ENCODE measurements at regions not wholly inside any gene's neighbourhood (a gene's known extent, or its start where the extent isn't known, plus 50 kb on each side); places are given as distances from the start of the nearest gene placed in this dataset.
"Not testable (repeated sequence)": the region's sequence is repeated elsewhere in the genome, so short reads cannot be mapped to it uniquely, and the experiment has no call there.

DNA sequence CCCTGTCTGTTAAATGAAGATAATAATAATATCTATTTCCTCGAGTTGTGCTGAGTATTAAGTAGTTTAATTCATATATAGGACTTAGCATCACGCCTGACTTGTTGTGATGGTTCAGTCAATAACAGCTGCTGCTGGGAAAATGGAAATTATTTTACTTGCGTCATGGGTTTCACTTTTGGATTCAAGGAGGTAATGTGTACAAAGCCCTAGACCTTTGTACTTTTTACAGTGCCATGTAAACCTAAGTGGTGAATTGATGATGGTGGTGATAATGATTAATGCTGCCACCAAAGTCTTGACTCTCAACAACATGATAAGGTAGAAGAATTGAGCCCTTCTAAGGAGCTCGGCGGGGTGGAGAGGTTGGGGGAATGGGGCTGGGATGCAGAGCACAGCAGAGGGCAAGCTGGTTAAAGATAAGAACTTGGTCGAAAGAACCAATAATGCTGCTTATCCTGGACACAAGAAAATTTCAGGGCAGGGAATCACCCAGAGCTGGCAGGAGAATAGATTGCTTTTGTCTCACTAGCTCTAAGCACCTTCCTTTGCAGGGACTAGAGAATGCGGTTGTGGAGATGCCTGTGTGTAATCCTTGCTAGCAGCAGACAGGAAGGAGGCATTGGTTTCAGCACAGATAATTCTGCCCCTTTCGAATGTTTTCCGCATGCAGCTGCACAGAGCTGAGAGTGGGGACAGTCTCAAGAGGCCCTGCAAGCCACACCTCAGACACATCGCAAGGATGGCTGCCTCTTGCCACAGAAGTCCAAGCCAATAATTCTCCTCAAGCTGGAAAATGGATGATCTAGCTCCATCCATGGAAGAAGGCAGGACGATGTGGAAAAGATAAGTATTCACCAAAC lies 187.1 kb downstream of the TMEM114 start:
- Histone ChIP-seq H3K9me3 (ENCODE audit: low read length) (no peaks in the 10 kb centered on the region), H3K4me1 (ENCODE audit: insufficient read depth, low read length, poor library complexity, severe bottlenecking) (no peaks in the 10 kb centered on the region), H3K4me3 (ENCODE audit: low read depth, low read length, poor library complexity, severe bottlenecking) (no peak overlapping the region), H3K4me2 (ENCODE audit: low read length) (no peak overlapping the region), H3K36me3 (ENCODE audit: insufficient read depth, low read length) (no peaks in the 10 kb centered on the region), H3K27ac (ENCODE audit: low read depth, low read length, poor library complexity, severe bottlenecking) (no peak overlapping the region), H3K9me2 (ENCODE audit: insufficient read depth, low read length) (no peaks in the 10 kb centered on the region), H4K20me1 (ENCODE audit: insufficient read depth, low read length) (no peaks in the 10 kb centered on the region), H2AFZ (ENCODE audit: low read length) (no peak overlapping the region), H3K79me2 (ENCODE audit: insufficient read depth, low read depth, low read length) (no peaks in the 10 kb centered on the region)
- no peak for DNase-seq (ENCODE audit: low spot score)
- TF ChIP-seq EZH2phosphoT487 (IDR thresholded peaks at IDR 0.05; ENCODE audit: borderline replicate concordance, low read depth, low read length) (no peak), CTCF (conservative IDR thresholded peaks at IDR 0.05; ENCODE audit: low read length) (no peak)
- intact Hi-C loops (cut with micrococcal nuclease; ENCODE audit: unreplicated experiment), result no loop called here
- no TSS peak for BruUV-seq (replicated peaks)
- ChIA-PET CTCF (ENCODE audit: unreplicated experiment) (no interaction called here), POLR2A (no interaction called here)

DNA sequence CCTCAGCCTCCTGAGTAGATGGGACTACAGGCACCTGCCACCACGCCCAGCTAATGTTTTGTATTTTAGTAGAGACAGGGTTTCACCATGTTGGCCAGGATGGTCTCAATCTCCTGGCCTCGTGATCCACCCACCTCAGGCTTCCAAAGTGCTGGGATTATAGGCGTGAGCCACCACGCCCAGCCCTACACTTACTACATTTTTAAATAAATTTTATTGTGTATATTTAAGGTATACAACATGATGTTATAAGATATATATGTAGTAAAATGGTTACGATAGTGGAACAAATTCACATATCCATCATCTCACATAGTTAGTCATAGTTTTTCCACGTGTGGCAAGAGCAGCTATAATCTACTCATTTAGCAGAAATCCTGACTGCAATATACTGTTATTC lies 189.6 kb downstream of the TMEM114 start:
- H2AFZ ChIP-seq (ENCODE audit: low read length); H3K36me3 ChIP-seq (ENCODE audit: insufficient read depth, low read length); intact Hi-C loops (cut with micrococcal nuclease; ENCODE audit: unreplicated experiment); H3K4me1 ChIP-seq (ENCODE audit: insufficient read depth, low read length, poor library complexity, severe bottlenecking); BruUV-seq (replicated peaks); CTCF ChIA-PET (ENCODE audit: unreplicated experiment); H3K9me2 ChIP-seq (ENCODE audit: insufficient read depth, low read length); H3K27ac ChIP-seq (ENCODE audit: low read depth, low read length, poor library complexity, severe bottlenecking); H4K20me1 ChIP-seq (ENCODE audit: insufficient read depth, low read length); H3K4me2 ChIP-seq (ENCODE audit: low read length); H3K9me3 ChIP-seq (ENCODE audit: low read length); H3K79me2 ChIP-seq (ENCODE audit: insufficient read depth, low read depth, low read length); DNase-seq (ENCODE audit: low spot score); H3K4me3 ChIP-seq (ENCODE audit: low read depth, low read length, poor library complexity, severe bottlenecking); POLR2A ChIA-PET: not testable (repeated sequence)

DNA sequence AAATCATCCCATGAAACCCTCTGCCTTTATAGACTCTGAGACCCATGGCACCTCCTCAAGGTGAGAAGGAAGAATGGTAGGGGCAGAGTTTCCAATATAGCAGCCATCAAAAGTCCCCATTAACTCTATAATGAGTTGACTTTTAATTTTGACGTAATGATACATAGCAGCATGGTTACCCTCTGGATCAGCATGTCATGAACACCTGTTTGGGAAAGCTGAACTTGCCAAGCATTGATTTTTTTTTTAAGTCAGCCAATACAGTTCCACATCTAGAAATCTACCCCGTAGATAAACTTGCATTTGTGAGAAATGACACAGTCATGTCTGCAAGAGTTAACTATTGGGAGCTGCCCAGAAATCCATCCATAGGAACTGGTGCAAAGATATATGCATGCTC lies 191.8 kb downstream of the TMEM114 start:
- Histone ChIP-seq H3K4me2 (ENCODE audit: low read length) (no peak overlapping the region), H3K79me2 (ENCODE audit: insufficient read depth, low read depth, low read length) (no peaks in the 10 kb centered on the region), H2AFZ (ENCODE audit: low read length) (no peak overlapping the region), H4K20me1 (ENCODE audit: insufficient read depth, low read length) (no peaks in the 10 kb centered on the region), H3K9me2 (ENCODE audit: insufficient read depth, low read length) (no peaks in the 10 kb centered on the region), H3K9me3 (ENCODE audit: low read length) (no peaks in the 10 kb centered on the region), H3K27ac (ENCODE audit: low read depth, low read length, poor library complexity, severe bottlenecking) (no peak overlapping the region), H3K4me1 (ENCODE audit: insufficient read depth, low read length, poor library complexity, severe bottlenecking) (no peaks in the 10 kb centered on the region), H3K36me3 (ENCODE audit: insufficient read depth, low read length) (no peaks in the 10 kb centered on the region), H3K4me3 (ENCODE audit: low read depth, low read length, poor library complexity, severe bottlenecking) (no peak overlapping the region)
- intact Hi-C loops (cut with micrococcal nuclease; ENCODE audit: unreplicated experiment), result no loop called here
- ChIA-PET CTCF (ENCODE audit: unreplicated experiment) (no interaction called here), POLR2A (no interaction called here)
- BruUV-seq (replicated peaks), result no TSS peak
- no peak for TF ChIP-seq CTCF (conservative IDR thresholded peaks at IDR 0.05; ENCODE audit: low read length)
- TF ChIP-seq EZH2phosphoT487 (IDR thresholded peaks at IDR 0.05; ENCODE audit: borderline replicate concordance, low read depth, low read length), result no peak
- DNase-seq (ENCODE audit: low spot score), result no peak

Data from OCI-LY7 (cell line).